RWPE2 (cell line): ENCODE measurements at regions not wholly inside any gene's neighbourhood (a gene's known extent, or its start where the extent isn't known, plus 50 kb on each side); places are given as distances from the start of the nearest gene placed in this dataset.

Source experiments
- ATAC-seq: fragments of 200-7000 bp; cut with Tn5 transposase; 3 replicates; pipeline ENCODE4 v1.9.1; 2021; ENCODE audit warnings: low read depth
- DNase-seq: peaks from one replicate; pipeline ENCODE4 v3.0.0-alpha.2; 2020; ENCODE audit warnings: low spot score
- H3K27ac ChIP-seq: fragments of 450-650 bp; 2 replicates; pipeline ENCODE4 v1.5.1; 2017; ENCODE audit warnings: mild to moderate bottlenecking; ENCODE audit not compliant: poor library complexity, severe bottlenecking
- H3K27me3 ChIP-seq: fragments of 250-450 bp; sonication (Bioruptor Pico); 2 replicates; pipeline ENCODE4 v1.5.1; 2021; ENCODE audit warnings: mild to moderate bottlenecking, moderate library complexity; ENCODE audit not compliant: insufficient read depth, poor library complexity, severe bottlenecking
- H3K36me3 ChIP-seq: fragments of 250-450 bp; sonication (Bioruptor Pico); 2 replicates; pipeline ENCODE4 v1.5.1; 2020; ENCODE audit warnings: low read depth, mild to moderate bottlenecking, moderate library complexity
- H3K4me1 ChIP-seq: fragments of 250-450 bp; sonication (Bioruptor Pico); 2 replicates; pipeline ENCODE4 v1.5.1; 2021; ENCODE audit warnings: mild to moderate bottlenecking, moderate library complexity; ENCODE audit not compliant: insufficient read depth, poor library complexity, severe bottlenecking
- H3K4me3 ChIP-seq: fragments of 250-450 bp; sonication (Bioruptor Pico); 2 replicates; pipeline ENCODE4 v1.5.1; 2021; ENCODE audit warnings: mild to moderate bottlenecking, moderate library complexity; ENCODE audit not compliant: severe bottlenecking
- H3K9me3 ChIP-seq: fragments of 250-450 bp; sonication (Bioruptor Pico); 2 replicates; pipeline ENCODE4 v1.5.1; 2021; ENCODE audit warnings: mild to moderate bottlenecking, moderate library complexity; ENCODE audit not compliant: severe bottlenecking
- CTCF ChIP-seq: fragments of 450-650 bp; IDR thresholded peaks from one replicate; pipeline ENCODE4 v1.5.1; 2017; ENCODE audit warnings: mild to moderate bottlenecking, moderate library complexity; ENCODE audit not compliant: poor library complexity, severe bottlenecking

- TF ChIP-seq CTCF = no peak
- ATAC-seq = no peak
Measured at GRCh38 chr6:16976385-16977183, 125.3 kb upstream of the STMND1 start.

GRCh38 chr6:16974704-16975359, 127.0 kb upstream of the STMND1 start:
- no peak for DNase-seq
- H3K36me3 ChIP-seq = no peaks in the 10 kb centered on the region
- H3K4me1 ChIP-seq = no peaks in the 10 kb centered on the region
- ATAC-seq = no peak
- no peak for TF ChIP-seq CTCF
- no peaks in the 10 kb centered on the region for H3K9me3 ChIP-seq
- no peak overlapping the region for H3K27ac ChIP-seq
- no peaks in the 10 kb centered on the region for H3K27me3 ChIP-seq
- no peak overlapping the region for H3K4me3 ChIP-seq

More at GRCh38 chr6:16976385-16977183, 125.3 kb upstream of the STMND1 start:
- no peaks in the 10 kb centered on the region for H3K9me3 ChIP-seq
- H3K27ac ChIP-seq = no peak overlapping the region
- H3K36me3 ChIP-seq = no peaks in the 10 kb centered on the region
- DNase-seq = no peak
- H3K27me3 ChIP-seq = no peaks in the 10 kb centered on the region
- no peaks in the 10 kb centered on the region for H3K4me1 ChIP-seq
- H3K4me3 ChIP-seq = no peak overlapping the region

DNA sequence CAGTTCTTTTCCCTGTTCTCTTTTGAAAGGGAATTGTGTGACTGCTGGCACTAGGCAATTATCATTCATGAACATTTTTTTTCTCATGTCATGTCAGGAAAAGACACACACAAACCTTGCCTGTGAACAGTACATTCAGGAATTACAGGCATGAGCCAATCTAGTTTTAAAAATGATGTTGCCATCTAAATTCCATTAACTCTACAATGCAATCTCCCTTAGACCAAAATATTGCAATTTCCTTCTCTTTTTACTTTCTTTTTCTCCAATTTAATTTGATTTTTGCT, 127.5 kb upstream of the STMND1 start:
- ATAC-seq (no peak), DNase-seq (no peak)
- no peak overlapping the region for H3K27ac ChIP-seq
- TF ChIP-seq CTCF = no peak
- H3K27me3 ChIP-seq = no peaks in the 10 kb centered on the region
- H3K4me1 ChIP-seq = no peaks in the 10 kb centered on the region
- no peaks in the 10 kb centered on the region for H3K9me3 ChIP-seq
- H3K36me3 ChIP-seq = no peaks in the 10 kb centered on the region
- H3K4me3 ChIP-seq = no peak overlapping the region

- no peaks in the 10 kb centered on the region for H3K27me3 ChIP-seq
Measured at GRCh38 chr6:16973545-16974386, 128.1 kb upstream of the STMND1 start.

More at GRCh38 chr6:16973545-16974386, 128.1 kb upstream of the STMND1 start:
- Histone ChIP-seq H3K9me3 (no peaks in the 10 kb centered on the region), H3K36me3 (no peaks in the 10 kb centered on the region), H3K4me1 (no peaks in the 10 kb centered on the region), H3K4me3 (no peak overlapping the region), H3K27ac (no peak overlapping the region)
- DNase-seq = no peak
- no peak for ATAC-seq
- no peak for TF ChIP-seq CTCF
